T-helper 2 cell treated with Interferon-gamma antibody and Interleukin-4, amounts not matched to agents 100 ng/mL and 5 ng/mL, for 36 hours (primary cell): ENCODE measurements at regions not wholly inside any gene's neighbourhood (a gene's known extent, or its start where the extent isn't known, plus 50 kb on each side); places are given as distances from the start of the nearest gene placed in this dataset.
"Not testable (repeated sequence)": the region's sequence is repeated elsewhere in the genome, so short reads cannot be mapped to it uniquely, and the experiment has no call there.

Source experiments
- intact Hi-C: fragments of 100-400 bp; cut with micrococcal nuclease; formaldehyde crosslinking; loops from one replicate; pipeline ENCODE4 v1.15.1; 2023

DNA sequence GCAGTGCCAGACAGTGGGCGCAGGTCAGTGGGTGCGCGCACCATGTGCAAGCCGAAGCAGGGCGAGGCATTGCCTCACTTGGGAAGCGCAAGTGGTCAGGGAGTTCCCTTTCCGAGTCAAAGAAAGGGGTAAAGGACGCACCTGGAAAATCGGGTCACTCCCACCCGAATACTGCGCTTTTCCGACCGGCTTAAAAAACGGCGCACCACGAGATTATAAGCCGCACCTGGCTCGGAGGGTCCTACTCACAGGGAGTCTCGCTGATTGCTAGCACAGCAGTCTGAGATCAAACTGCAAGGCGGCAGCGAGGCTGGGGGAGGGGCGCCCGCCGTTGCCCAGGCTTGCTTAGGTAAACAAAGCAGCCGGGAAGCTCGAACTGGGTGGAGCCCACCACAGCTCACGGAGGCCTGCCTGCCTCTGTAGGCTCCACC lies 77.9 kb downstream of the NR4A2 start:
- intact Hi-C loops = not testable (repeated sequence)

DNA sequence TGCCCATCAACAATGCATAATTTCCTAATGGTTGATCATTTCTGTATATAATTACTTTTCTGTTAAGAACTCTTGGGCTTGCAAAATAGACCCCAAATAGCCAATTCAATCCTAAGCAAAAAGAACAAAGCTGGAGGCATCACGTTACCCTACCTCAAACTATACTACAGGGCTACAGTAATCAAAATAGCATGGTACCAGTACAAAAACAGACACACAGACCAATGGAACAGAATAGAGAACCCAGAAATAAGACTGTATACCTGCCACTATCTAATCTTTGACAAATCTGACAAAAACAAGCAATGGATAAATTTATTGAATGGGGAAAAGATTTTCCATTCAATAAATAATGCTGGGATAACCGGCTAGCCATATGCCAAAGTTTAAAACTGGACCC lies 78.8 kb downstream of the NR4A2 start:
- intact Hi-C loops = no loop called here

DNA sequence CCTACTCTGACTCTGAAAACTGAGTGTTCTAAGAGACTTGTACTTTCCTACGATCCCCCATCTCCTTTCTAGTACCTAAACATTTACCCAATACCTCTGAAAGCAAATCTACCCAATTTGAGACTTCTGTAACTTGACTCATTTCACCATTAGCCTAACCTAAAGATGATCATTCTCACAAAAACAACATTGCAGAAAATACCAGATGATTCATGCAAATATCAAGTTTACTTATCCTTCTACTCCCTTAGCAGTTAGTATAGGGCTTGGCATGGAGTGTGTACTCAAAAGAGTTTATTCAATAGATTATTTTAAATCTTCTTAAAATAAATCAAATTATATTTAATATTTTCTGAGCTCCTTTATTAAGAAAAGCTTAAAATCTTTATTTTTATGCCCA lies 89.6 kb downstream of the NR4A2 start:
- intact Hi-C loops = no loop called here

DNA sequence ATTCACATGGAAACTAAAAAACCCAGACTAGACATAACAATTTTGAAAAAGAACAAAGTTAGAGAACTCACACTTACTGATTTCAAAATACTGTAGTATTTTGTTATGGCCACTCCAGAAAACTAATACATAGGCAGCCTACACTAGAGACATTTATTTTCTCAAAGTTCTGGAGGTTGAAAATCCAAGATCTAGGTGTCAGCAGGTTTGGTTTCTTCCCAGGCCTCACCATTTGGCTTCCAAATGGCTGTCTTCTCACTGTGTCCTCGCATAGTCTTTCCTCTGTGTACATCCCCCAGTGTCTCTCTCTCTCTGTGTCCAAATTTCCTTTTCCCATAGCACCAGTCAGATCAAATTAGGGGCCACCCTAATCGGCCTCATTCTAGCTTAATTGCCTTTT lies 95.0 kb downstream of the NR4A2 start:
- intact Hi-C loops = no loop called here

DNA sequence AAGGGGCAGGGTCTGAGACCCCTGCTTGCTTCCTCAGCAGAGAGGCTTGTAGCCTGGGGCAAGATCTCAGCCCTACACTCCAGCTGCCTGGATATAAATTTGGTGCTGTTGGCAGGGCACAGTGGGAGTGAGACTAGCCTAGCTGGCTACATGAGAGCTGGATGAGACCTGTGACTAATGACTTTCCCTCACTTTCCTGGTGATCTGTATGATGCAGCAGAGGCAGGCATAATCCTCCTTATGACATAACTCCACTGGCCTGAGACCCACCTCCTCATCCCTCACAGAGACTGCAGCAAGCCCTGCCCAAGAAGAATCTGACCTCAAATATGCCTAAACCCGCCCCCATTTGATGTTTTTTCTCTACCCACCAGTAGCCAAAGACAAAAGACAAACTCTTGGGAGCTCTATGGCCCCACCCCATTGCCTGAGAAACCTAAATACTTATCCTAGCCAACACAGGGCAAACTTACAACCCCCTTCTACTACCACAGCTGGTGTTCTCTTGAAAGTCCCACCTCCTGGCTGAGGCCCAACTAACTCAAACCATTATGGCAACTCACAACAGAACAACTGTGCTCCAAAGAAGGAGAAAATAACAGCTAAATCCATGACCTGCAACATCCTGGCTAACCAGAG lies 102.7 kb downstream of the NR4A2 start:
- intact Hi-C loops = no loop called here

DNA sequence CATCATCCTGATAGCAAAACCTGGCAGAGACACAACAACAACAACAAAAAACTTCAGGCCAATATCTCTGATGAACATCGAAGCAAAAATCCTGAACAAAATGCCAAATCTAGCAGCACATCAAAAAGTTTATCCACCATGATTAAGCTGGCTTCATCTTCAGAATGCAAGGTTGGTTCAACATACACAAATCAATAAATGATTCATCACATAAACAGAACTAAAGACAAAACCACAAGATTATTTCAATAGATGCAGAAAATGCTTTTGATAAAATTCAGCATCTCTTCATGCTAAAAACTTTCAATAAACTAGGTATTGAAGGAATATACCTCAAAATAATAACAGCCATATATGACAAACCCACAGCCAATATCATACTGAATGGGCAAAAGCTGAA lies 109.2 kb downstream of the NR4A2 start:
- intact Hi-C loops = not testable (repeated sequence)

DNA sequence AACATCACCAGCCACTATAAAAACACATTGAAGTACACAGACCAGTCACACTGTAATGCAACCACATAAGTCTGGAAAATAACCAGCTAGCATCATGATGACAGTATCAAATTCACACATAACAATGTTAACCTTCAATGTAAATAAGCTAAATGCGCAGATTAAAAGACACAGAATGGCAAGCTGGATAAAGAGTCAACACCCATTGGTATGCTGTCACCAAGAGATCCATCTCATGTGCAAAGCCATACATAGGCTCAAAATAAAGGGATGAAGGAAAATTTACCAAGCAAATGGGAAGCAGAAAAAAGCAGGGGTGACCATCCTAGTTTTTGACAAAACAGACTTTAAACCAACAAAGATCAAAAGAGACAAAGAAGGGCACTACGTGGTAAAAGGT lies 110.8 kb downstream of the NR4A2 start:
- intact Hi-C loops = no loop called here

DNA sequence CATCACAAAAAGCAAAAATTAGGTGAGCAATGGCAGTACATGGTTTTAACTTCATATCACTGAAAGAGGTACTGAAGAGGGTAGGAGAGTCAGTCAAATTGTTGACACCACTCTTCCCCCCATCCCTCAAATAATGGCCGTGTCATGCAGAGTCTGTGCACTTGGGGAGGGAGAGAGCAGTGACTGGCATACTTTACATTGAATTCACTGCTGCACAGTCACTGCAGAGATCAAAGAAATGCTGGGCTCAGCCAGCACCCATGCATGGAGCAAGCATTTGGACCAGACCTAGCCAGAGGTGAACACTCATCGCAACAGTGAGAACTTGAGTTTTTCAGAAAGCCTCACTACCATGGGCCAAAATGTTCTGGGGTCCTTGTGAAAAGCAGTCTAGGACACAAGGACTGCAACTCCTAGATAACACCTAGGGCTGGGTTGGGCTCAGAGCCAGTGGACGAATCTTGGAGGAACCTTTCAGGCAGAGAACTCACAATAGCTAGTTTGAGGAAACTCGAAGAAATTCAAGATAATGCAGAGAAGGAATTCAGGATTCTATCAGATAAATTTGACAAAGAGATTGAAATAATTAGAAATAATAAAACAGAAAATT lies 112.9 kb downstream of the NR4A2 start:
- intact Hi-C loops = no loop called here

DNA sequence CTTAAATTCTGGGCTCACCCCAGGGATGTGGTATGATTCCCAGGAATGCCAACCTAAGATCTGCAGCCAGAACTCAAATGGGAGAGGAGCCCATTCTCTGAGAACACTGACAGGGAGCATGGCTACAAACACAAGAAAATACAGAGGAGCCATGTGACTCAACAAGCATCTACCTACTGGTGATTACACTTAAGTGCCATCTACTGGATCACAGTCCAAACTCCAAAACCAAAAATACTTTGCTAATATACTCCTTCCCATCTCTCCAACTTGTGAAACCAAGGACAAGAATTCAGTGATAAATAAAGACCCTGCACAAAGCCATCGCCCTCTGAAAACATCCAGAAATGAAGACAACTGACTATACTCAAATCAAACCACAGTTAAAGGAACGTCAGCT lies 116.9 kb downstream of the NR4A2 start:
- intact Hi-C loops = no loop called here

DNA sequence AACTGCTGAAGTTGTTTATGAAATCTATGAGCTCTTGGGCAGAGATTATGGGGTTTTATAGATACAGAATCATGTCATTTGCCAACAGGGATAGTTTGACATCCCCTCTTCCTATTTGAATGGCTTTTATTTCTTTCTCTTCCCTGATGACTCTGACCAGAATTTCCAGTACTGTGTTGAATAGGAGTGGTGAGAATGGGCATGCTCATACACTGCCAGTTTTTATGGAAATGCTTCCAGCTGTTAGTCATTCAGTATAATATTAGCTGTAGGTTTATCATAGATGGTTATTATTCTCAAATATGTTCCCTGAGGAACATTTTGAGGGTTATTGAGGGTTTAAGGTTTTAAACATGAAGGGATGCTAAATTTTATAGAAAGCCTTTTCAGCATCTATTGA lies 121.2 kb downstream of the NR4A2 start:
- intact Hi-C loops = no loop called here

DNA sequence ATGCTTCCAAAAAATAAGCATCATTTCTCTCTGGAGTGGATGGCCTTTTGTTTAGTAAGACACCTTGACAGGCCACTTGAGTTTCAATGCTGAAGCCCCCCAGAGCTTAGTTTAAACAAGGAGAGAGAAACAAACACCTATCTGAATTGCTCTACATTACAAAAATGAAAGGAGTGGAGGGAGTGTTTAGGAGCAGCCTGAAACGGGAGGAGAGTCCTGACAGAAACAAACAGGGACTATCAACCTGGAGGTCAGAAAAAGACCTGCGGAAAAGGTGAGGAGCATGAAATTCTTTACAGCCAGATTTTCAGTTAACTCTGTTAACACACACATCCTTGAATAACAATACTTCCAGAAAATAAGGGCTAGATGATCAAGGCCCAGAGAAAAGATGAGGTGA lies 126.2 kb downstream of the NR4A2 start:
- intact Hi-C loops = no loop called here

DNA sequence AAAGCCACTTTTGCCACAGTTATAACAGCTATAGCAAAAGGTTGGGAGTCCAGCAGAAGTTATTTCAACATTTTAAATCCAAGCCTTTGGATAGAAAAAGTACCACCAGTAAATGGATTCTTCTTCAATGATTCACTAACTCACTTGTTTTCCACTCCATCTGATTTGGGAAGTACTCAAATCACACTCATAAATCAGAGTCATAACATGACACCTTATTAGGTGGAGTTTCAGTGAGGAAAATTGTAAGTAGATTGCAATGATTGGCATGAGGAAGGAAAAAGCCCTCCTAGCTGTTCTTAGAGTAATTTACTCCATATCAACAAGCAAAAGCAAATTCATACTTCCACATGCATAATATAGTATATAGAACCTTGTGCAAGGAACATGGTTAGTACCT lies 132.9 kb downstream of the NR4A2 start:
- intact Hi-C loops = no loop called here

DNA sequence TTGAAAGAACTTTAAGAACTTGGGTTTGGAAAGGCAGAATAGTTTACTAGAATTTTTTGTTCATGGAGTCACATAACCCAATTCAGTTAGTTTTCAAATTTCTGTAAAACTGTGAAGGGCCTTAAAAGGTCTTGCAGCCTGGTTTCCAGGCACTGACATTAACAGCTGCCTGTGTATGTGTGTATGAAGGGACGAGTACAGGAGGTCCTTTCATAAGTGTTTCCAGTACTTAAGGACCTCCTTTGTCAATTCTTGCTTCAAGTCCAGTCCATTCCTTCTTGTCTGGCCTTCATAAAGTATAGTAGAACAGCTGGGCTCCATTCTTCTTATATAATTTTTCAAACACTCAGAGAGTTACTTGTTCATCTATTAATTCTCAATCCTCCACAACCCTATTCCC lies 136.5 kb downstream of the NR4A2 start:
- intact Hi-C loops = no loop called here

DNA sequence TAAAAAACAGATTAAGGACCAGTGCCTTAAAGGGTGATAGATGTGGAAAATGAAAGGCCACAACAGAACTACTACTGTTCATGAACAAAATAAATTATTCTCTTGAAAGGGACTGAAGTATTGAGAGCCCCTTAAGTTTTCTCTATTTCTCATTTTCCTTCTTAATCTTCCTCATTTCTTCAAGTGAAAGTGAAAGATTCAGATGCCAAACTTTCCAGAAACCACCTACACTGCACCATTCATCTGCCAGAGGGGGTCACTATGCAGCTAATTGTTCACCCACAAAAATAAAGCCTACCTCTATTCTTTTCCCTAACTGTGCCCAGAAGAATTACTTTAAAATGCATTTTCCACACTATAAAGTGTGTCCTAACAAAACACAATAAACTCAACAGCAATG lies 140.1 kb downstream of the NR4A2 start:
- intact Hi-C loops = loop anchor here (1.0 kb wide), 1 partner anchor 397 kb away; no protein-coding TSS in a partner anchor

DNA sequence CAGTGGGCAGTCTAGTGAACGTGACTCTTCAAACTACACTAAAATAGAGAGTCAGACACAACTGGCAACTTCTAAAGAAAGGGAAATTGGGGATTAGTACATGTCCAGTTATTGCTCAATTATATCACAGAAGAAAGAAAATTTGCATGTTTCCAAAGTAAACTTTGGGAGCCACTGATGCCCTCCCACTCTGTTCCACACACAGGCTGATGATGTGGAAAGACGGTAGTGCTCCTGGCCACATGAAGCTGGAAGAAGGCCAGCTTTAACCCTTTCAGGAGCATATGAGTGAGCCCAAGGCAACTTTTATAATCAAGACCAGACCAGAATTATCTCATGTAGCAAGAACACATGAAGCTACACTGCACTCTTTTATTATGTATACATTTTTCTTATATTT lies 141.0 kb downstream of the NR4A2 start:
- intact Hi-C loops = no loop called here

DNA sequence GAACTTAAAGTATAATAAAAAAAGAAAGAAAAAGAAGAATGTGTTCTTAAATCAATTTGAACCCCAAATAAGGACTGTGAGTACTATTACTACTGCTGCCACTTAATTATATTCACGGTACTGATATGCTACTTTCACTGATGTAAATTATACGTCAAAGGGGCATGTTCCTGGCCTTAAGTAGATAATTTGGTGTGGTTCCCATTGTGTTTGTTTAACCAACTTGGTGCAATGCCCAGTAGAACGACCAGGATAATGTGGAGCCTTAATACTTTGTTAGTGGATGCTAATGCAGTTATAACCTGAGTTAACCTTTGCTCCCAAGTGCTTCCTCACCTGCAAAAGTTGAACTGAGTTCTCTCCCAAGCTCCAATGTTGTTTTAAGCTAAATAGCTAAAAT lies 142.0 kb downstream of the NR4A2 start:
- intact Hi-C loops = no loop called here

DNA sequence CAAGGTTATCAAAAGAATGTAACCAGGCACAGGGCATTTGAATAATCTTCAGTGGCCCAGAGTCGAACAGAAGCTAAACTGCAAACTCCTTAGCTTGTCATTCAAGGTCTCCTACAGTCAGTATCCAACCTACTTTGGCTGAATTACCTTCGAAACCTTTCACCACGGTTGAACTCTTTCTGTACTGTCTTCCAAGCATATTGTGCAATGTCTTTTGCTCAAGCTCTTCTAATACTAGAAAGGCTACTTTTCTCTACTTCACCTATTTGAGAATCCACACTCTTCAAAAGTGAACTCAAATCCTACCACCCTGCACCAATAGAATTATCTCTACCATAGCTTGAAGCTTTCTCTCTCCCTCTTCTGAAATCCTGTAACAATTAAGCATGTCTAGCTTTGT lies 142.9 kb downstream of the NR4A2 start:
- intact Hi-C loops = no loop called here

DNA sequence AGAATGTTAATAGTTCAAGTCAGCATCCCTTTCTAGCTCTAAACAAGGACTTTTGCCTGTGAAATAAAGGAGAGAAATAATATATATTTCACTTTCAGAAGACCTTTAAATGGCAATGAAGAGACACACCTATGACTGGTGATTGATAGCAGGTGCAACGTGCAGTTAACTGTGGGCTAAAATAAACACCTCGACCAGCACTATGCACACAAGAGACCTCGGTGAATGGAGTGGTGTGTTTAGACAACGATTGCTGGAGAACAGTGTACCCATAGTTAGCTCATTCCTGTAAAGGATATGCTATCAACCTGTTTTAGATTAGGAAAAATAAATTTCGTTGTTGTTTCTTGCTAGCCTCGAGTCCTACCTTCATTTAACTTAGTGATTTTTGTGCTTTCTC lies 143.4 kb downstream of the NR4A2 start:
- intact Hi-C loops = no loop called here

DNA sequence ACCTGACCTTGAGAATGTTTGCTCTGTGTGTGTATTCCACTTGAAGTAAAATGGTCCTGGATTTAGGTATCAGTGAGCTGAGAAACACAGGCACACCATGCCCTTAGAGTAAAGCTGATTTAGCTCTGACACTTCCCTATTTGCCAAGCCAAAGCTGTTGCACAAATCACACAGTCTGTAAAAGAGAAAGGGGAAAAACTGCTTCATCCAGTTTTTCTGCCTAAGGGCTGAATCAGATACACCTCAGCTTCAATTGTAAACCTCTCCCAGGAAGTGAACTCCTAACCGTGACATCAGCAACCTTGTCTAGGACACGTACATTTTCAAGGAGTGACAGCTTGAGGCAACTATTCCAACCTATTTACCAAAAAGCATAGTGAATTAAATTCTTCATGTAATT lies 150.4 kb downstream of the NR4A2 start:
- intact Hi-C loops = no loop called here

DNA sequence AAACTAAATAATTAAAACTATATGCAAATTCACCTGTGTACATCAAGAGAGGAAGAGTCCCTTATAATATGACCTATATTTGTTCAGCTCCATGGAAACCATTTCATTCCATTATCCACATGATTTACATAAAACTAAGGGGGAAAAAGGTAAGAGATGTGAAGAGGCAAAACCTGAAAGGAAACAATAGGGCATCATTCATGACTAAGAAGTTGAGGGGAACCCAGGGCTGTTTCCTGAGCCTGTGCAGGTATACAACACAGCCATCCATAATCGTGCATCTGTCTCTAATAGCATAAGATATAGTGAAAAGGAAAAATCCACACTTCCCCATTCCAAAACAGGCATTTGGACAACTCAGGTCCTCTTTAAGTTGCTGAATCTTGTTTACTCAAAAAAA lies 151.3 kb downstream of the NR4A2 start:
- intact Hi-C loops = no loop called here

DNA sequence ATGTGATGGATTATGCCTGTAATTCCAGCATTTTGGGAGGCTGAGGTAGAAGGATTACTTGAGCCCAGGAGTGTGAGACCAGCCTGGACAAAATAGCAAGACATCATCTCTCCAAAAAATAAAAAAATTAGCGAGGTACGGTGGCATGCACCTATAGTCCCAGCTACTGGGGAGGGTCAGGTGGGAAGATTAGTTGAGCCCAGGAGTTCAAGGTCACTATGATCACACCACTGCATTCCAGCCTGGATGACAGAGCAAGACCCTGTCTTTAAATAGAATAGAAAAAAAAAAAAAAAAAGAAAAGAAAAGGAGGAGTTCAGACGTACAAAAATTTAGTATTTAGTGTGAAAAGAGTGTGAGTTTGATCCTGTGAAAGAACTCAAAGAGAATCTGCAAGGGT lies 154.9 kb downstream of the NR4A2 start:
- intact Hi-C loops = no loop called here

DNA sequence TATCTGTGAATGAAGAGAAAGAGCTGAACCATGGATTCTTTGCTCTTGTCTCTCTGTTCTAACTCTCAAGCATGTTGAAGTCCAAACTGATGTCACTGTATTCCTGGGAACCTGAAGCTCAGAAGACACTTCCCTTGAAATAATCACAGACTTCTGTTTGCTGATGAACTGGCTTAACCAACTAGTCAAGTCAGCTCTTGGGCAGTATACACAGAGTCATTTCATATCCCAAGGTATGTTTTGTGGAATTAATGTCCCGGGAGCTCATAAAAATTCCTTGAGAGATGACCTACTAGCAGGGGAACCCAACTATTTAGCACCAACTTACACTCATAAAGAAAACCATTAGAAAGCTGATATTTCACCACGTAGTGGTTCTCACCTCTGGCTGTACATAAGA lies 156.6 kb downstream of the NR4A2 start:
- intact Hi-C loops = no loop called here

DNA sequence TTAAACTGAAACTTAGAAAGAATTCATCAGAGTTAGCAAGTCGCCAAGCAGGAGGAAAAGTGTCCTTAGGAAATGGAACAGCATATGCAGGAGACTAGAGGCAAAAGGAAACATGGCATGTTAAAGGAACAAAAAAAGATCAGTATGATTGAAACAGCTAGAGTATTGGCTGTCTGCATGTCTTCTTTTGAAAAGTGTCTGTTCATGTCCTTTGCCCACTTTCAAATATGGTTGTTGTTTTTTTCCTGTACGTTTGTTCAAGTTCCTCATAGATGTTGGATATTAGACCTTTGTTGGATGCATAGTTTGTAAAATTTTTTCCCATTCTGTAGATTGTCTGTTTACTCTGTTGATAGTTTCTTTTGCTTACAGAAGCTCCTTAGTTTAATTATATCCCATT lies 161.6 kb downstream of the NR4A2 start:
- intact Hi-C loops = no loop called here

DNA sequence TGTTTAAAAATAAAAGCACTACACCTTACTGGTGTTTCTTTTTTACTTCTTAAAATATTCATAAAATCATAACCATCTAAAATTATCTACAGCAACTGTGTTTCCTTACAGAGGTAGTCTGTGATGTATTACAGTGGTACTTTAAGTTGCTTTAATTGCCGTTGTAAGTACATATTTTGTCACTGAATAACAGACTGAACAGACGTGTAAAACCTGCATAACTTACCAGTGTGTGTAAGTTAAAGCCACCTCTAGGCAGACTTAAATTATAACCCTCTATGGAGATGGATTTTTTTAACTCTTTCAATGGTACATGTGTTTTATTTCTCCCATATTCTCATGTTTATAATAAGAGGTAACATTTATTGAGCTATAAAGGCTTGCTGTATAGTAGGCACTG lies 166.8 kb downstream of the NR4A2 start:
- intact Hi-C loops = no loop called here
